MG63 (cell line): ENCODE measurements at regions not wholly inside any gene's neighbourhood (a gene's known extent, or its start where the extent isn't known, plus 50 kb on each side); places are given as distances from the start of the nearest gene placed in this dataset.
A peak's percentile ranks its signal among the peaks of the same experiment; 100 is the strongest.

Experiments
- DNase-seq: peaks from one replicate; pipeline ENCODE4 v3.0.0-alpha.2; 2020
- H3K27me3 ChIP-seq: fragments of 250-450 bp; sonication (Bioruptor Pico); 2 replicates; pipeline ENCODE4 v1.5.1; 2020; ENCODE audit warnings: mild to moderate bottlenecking, moderate library complexity
- H3K36me3 ChIP-seq: fragments of 250-450 bp; sonication (Bioruptor Pico); 2 replicates; pipeline ENCODE4 v1.5.1; 2020; ENCODE audit warnings: mild to moderate bottlenecking, moderate library complexity
- H3K4me3 ChIP-seq: fragments of 250-450 bp; sonication (Bioruptor Pico); 2 replicates; pipeline ENCODE4 v1.5.1; 2020; ENCODE audit warnings: mild to moderate bottlenecking, moderate library complexity
- H3K9me3 ChIP-seq: fragments of 250-450 bp; sonication (Bioruptor Pico); 2 replicates; pipeline ENCODE4 v1.5.1; 2020; ENCODE audit warnings: mild to moderate bottlenecking, moderate library complexity

- Histone ChIP-seq H3K36me3 (no peaks in the 10 kb centered on the region), H3K9me3 (no peaks in the 10 kb centered on the region), H3K4me3 (no peak overlapping the region), H3K27me3 (no peaks in the 10 kb centered on the region)
- no peak for DNase-seq
Observed at GRCh38 chr6:79431537-79431933, 105.7 kb downstream of the LCA5 start.

- Histone ChIP-seq H3K27me3 (no peaks in the 10 kb centered on the region), H3K36me3 (no peaks in the 10 kb centered on the region), H3K9me3 (no peaks in the 10 kb centered on the region), H3K4me3 (no peak overlapping the region)
- no peak for DNase-seq
Observed at GRCh38 chr6:79430913-79431536, 106.2 kb downstream of the LCA5 start.

- no peak for DNase-seq
- H3K4me3 ChIP-seq, result no peak overlapping the region
- H3K36me3 ChIP-seq, result no peaks in the 10 kb centered on the region
- H3K27me3 ChIP-seq, result no peaks in the 10 kb centered on the region
- no peaks in the 10 kb centered on the region for H3K9me3 ChIP-seq
Observed at GRCh38 chr6:79427721-79428120, 109.5 kb downstream of the LCA5 start.

GRCh38 chr6:79426625-79427278, 110.5 kb downstream of the LCA5 start:
- H3K36me3 ChIP-seq, result no peaks in the 10 kb centered on the region
- no peak for DNase-seq
- H3K9me3 ChIP-seq, result no peaks in the 10 kb centered on the region
- H3K4me3 ChIP-seq, result no peak overlapping the region
- no peaks in the 10 kb centered on the region for H3K27me3 ChIP-seq

GRCh38 chr6:79425589-79426311, 111.5 kb downstream of the LCA5 start:
- Histone ChIP-seq H3K4me3 (no peak overlapping the region), H3K9me3 (no peaks in the 10 kb centered on the region), H3K27me3 (no peaks in the 10 kb centered on the region), H3K36me3 (no peaks in the 10 kb centered on the region)
- DNase-seq, result no peak

- H3K36me3 ChIP-seq, result no peaks in the 10 kb centered on the region
- DNase-seq, result no peak
- H3K9me3 ChIP-seq, result no peaks in the 10 kb centered on the region
- H3K4me3 ChIP-seq, result no peak overlapping the region
- H3K27me3 ChIP-seq, result no peaks in the 10 kb centered on the region
Observed at GRCh38 chr6:79423216-79423615, 114.0 kb downstream of the LCA5 start.

- DNase-seq, result no peak
- no peak overlapping the region for H3K4me3 ChIP-seq
- no peaks in the 10 kb centered on the region for H3K36me3 ChIP-seq
- no peaks in the 10 kb centered on the region for H3K9me3 ChIP-seq
- H3K27me3 ChIP-seq, result no peaks in the 10 kb centered on the region
Observed at GRCh38 chr6:79422666-79423065, 114.6 kb downstream of the LCA5 start.

GRCh38 chr6:79421707-79422484, 115.3 kb downstream of the LCA5 start:
- no peaks in the 10 kb centered on the region for H3K9me3 ChIP-seq
- no peaks in the 10 kb centered on the region for H3K36me3 ChIP-seq
- no peak overlapping the region for H3K4me3 ChIP-seq
- DNase-seq, result peak; percentile 68
- H3K27me3 ChIP-seq, result no peaks in the 10 kb centered on the region

- H3K36me3 ChIP-seq, result no peaks in the 10 kb centered on the region
- no peaks in the 10 kb centered on the region for H3K9me3 ChIP-seq
- no peak overlapping the region for H3K4me3 ChIP-seq
- no peak for DNase-seq
- no peaks in the 10 kb centered on the region for H3K27me3 ChIP-seq
Observed at GRCh38 chr6:79421001-79421411, 116.2 kb downstream of the LCA5 start.

GRCh38 chr6:79420054-79420453, 117.2 kb downstream of the LCA5 start:
- no peak for DNase-seq
- H3K27me3 ChIP-seq, result no peaks in the 10 kb centered on the region
- H3K36me3 ChIP-seq, result no peaks in the 10 kb centered on the region
- H3K4me3 ChIP-seq, result no peak overlapping the region
- no peaks in the 10 kb centered on the region for H3K9me3 ChIP-seq

GRCh38 chr6:79416931-79417330, 120.3 kb downstream of the LCA5 start:
- no peaks in the 10 kb centered on the region for H3K9me3 ChIP-seq
- no peak overlapping the region for H3K4me3 ChIP-seq
- DNase-seq, result no peak
- H3K36me3 ChIP-seq, result no peaks in the 10 kb centered on the region
- H3K27me3 ChIP-seq, result no peaks in the 10 kb centered on the region

GRCh38 chr6:79413562-79414002, 123.6 kb downstream of the LCA5 start:
- Histone ChIP-seq H3K36me3 (no peaks in the 10 kb centered on the region), H3K9me3 (no peaks in the 10 kb centered on the region), H3K4me3 (no peak overlapping the region), H3K27me3 (no peaks in the 10 kb centered on the region)
- DNase-seq, result no peak

- no peak for DNase-seq
Observed at GRCh38 chr6:79410806-79411205, 126.4 kb downstream of the LCA5 start.

GRCh38 chr6:79408256-79408974, 128.8 kb downstream of the LCA5 start:
- Histone ChIP-seq H3K36me3 (no peaks in the 10 kb centered on the region), H3K9me3 (0 out of 2 replicates have a peak, but pooled peaks cover 4% of the 10 kb centered on the region)

More at GRCh38 chr6:79410806-79411205, 126.4 kb downstream of the LCA5 start:
- H3K4me3 ChIP-seq, result no peak overlapping the region
- no peaks in the 10 kb centered on the region for H3K36me3 ChIP-seq
- H3K9me3 ChIP-seq, result no peaks in the 10 kb centered on the region
- no peaks in the 10 kb centered on the region for H3K27me3 ChIP-seq

GRCh38 chr6:79404677-79405076, 132.6 kb downstream of the LCA5 start:
- Histone ChIP-seq H3K4me3 (no peak overlapping the region), H3K36me3 (no peaks in the 10 kb centered on the region), H3K27me3 (no peaks in the 10 kb centered on the region), H3K9me3 (0 out of 2 replicates have a peak, but pooled peaks cover 4% of the 10 kb centered on the region)
- DNase-seq, result no peak

More at GRCh38 chr6:79408256-79408974, 128.8 kb downstream of the LCA5 start:
- Histone ChIP-seq H3K4me3 (no peak overlapping the region), H3K27me3 (no peaks in the 10 kb centered on the region)
- DNase-seq, result no peak

GRCh38 chr6:79404261-79404660, 133.0 kb downstream of the LCA5 start:
- Histone ChIP-seq H3K27me3 (no peaks in the 10 kb centered on the region), H3K36me3 (no peaks in the 10 kb centered on the region), H3K4me3 (no peak overlapping the region), H3K9me3 (0 out of 2 replicates have a peak, but pooled peaks cover 4% of the 10 kb centered on the region)
- no peak for DNase-seq
